ENCODE measurements at regions not wholly inside any gene's neighbourhood (a gene's known extent, or its start where the extent isn't known, plus 50 kb on each side); places are given as distances from the start of the nearest gene placed in this dataset.

- no peaks in the 10 kb centered on the region for H3K27me3 ChIP-seq
- no peak overlapping the region for H3K4me3 ChIP-seq
- no peaks in the 10 kb centered on the region for H3K9me3 ChIP-seq
- in situ Hi-C loops (cut with MboI; ENCODE audit: low pct_ligation_motif_present in 1 of 4, low pct_unique_long_range_greater_than_20kb in 1 of 4, low sequenced_read_pairs in 3 of 4) (no loop called here), intact Hi-C loops (cut with DNase I; ENCODE audit: low total_unique reads) (no loop called here)
- no peak overlapping the region for H3K27ac ChIP-seq
- H3K36me3 ChIP-seq = no peaks in the 10 kb centered on the region
- no peak for TF ChIP-seq POLR2A (IDR thresholded peaks at IDR 0.05)
- TF ChIP-seq POLR2AphosphoS5 (IDR thresholded peaks at IDR 0.05) = no peak
- TF ChIP-seq EP300 (IDR thresholded peaks at IDR 0.05; ENCODE audit: low read depth) = no peak
- no peak for TF ChIP-seq CTCF (IDR thresholded peaks at IDR 0.05)
- DNase-seq = no peak
- WGBS, 2 donors (ENCODE audit: low coverage in 1 of 2) = 67 to 84% methylated on average over 2 of the region's 2 CpGs
- H3K4me1 ChIP-seq = no peaks in the 10 kb centered on the region
Measured at GRCh38 chr2:220893411-220893810, 678.7 kb downstream of the EPHA4 start.

GRCh38 chr2:220894069-220894468 lies 678.0 kb downstream of the EPHA4 start:
- in situ Hi-C loops (cut with MboI; ENCODE audit: low pct_ligation_motif_present in 1 of 4, low pct_unique_long_range_greater_than_20kb in 1 of 4, low sequenced_read_pairs in 3 of 4) = no loop called here
- no peak for TF ChIP-seq EP300 (IDR thresholded peaks at IDR 0.05; ENCODE audit: low read depth)
- TF ChIP-seq CTCF (IDR thresholded peaks at IDR 0.05) = no peak
- TF ChIP-seq POLR2A (IDR thresholded peaks at IDR 0.05) = no peak
- TF ChIP-seq POLR2AphosphoS5 (IDR thresholded peaks at IDR 0.05) = no peak

GRCh38 chr2:220899492-220899891 lies 672.6 kb downstream of the EPHA4 start:
- H3K4me1 ChIP-seq = no peaks in the 10 kb centered on the region
- no peaks in the 10 kb centered on the region for H3K36me3 ChIP-seq
- in situ Hi-C loops (cut with MboI; ENCODE audit: low pct_ligation_motif_present in 1 of 4, low pct_unique_long_range_greater_than_20kb in 1 of 4, low sequenced_read_pairs in 3 of 4) (no loop called here), intact Hi-C loops (cut with DNase I; ENCODE audit: low total_unique reads) (no loop called here)
- H3K9me3 ChIP-seq = no peaks in the 10 kb centered on the region
- TF ChIP-seq EP300 (IDR thresholded peaks at IDR 0.05; ENCODE audit: low read depth) (no peak), CTCF (IDR thresholded peaks at IDR 0.05) (no peak), POLR2AphosphoS5 (IDR thresholded peaks at IDR 0.05) (no peak), POLR2A (IDR thresholded peaks at IDR 0.05) (no peak)
- no peak for DNase-seq
- 67 to 93% methylated on average over 1 of the region's 1 CpG for WGBS, 2 donors (ENCODE audit: low coverage in 1 of 2)
- H3K27ac ChIP-seq = no peak overlapping the region
- H3K4me3 ChIP-seq = no peak overlapping the region
- no peaks in the 10 kb centered on the region for H3K27me3 ChIP-seq

More at GRCh38 chr2:220894069-220894468, 678.0 kb downstream of the EPHA4 start:
- Histone ChIP-seq H3K27ac (no peak overlapping the region), H3K36me3 (no peaks in the 10 kb centered on the region), H3K4me1 (no peaks in the 10 kb centered on the region), H3K4me3 (no peak overlapping the region), H3K9me3 (no peaks in the 10 kb centered on the region), H3K27me3 (no peaks in the 10 kb centered on the region)
- WGBS, 2 donors (ENCODE audit: low coverage in 1 of 2) = 40 to 60% methylated on average over 1 of the region's 1 CpG
- intact Hi-C loops (cut with DNase I; ENCODE audit: low total_unique reads) = no loop called here
- no peak for DNase-seq

- no peaks in the 10 kb centered on the region for H3K27me3 ChIP-seq
- no peaks in the 10 kb centered on the region for H3K9me3 ChIP-seq
- TF ChIP-seq POLR2A (IDR thresholded peaks at IDR 0.05) (no peak), POLR2AphosphoS5 (IDR thresholded peaks at IDR 0.05) (no peak), CTCF (IDR thresholded peaks at IDR 0.05) (no peak), EP300 (IDR thresholded peaks at IDR 0.05; ENCODE audit: low read depth) (no peak)
- in situ Hi-C loops (cut with MboI; ENCODE audit: low pct_ligation_motif_present in 1 of 4, low pct_unique_long_range_greater_than_20kb in 1 of 4, low sequenced_read_pairs in 3 of 4) (no loop called here), intact Hi-C loops (cut with DNase I; ENCODE audit: low total_unique reads) (no loop called here)
- no peaks in the 10 kb centered on the region for H3K4me1 ChIP-seq
- H3K36me3 ChIP-seq = no peaks in the 10 kb centered on the region
- no peak for DNase-seq
- 93 to 100% methylated on average over 2 of the region's 2 CpGs for WGBS, 2 donors (ENCODE audit: low coverage in 1 of 2)
- no peak overlapping the region for H3K27ac ChIP-seq
- H3K4me3 ChIP-seq = no peak overlapping the region
Measured at GRCh38 chr2:220904015-220904414, 668.1 kb downstream of the EPHA4 start.

Measured in transverse colon (tissue), 4 donors.